ENCODE measurements at regions not wholly inside any gene's neighbourhood (a gene's known extent, or its start where the extent isn't known, plus 50 kb on each side); places are given as distances from the start of the nearest gene placed in this dataset.

DNA sequence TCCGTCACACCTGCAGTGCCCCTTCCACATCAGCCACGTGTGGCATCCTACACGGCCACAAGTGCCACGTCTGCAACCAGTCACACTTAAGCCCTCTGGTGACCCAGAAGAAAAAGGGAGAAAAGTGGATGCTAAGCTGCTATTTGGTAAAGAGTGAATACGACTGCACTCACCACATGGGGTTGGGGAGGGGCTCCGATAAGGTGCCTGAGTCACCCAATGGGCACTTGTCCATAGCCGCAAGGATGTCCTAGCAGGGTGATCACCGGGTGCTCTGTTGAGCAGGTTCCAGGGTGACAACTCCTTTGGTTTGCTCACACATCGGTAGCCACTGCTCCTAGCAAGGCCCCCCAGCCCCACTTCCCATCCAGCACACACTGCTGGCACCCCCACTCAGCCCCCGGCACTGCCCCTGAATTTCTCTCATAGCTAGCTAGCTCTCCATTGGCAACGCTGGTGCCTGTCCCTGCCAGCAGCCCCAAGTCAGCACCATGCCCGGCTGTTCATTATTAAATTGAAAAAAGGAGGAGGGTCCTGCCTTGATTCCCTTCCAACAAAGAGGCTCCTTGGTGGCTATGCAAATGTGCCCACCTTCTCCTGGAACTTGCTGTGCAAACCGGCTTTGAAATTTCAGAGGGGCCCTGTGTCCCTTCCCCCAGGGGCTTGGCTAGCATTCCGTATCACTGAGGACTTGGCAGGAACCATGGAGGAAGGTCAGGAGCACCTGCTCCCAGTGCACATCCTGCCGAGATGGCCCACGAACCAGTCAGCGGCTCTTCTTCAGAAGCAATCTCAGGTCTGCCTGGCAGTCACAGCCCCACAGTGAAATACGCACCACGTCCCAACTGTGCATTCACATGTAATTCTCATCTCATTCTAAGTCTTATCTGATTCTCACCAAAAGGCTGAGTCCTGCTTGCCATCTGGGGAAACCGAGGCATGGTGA is 227.7 kb upstream of the DIO3 start:
- no peak for TF ChIP-seq EZH2phosphoT487 (IDR thresholded peaks at IDR 0.05; ENCODE audit: insufficient read depth, low read depth)
- TF ChIP-seq EZH2 (IDR thresholded peaks at IDR 0.05; ENCODE audit: insufficient read depth, poor library complexity, severe bottlenecking): no peak
